ENCODE measurements at regions not wholly inside any gene's neighbourhood (a gene's known extent, or its start where the extent isn't known, plus 50 kb on each side); places are given as distances from the start of the nearest gene placed in this dataset.

- TF ChIP-seq CTCF (IDR thresholded peaks at IDR 0.05; ENCODE audit: extremely low read depth in 1 of 2, insufficient read depth in 1 of 2, low read depth in 1 of 2, low read length in 2 of 2) (no peak), EZH2 (IDR thresholded peaks at IDR 0.05; ENCODE audit: borderline replicate concordance, low read depth, low read length, severe bottlenecking) (no peak), GATA2 (IDR thresholded peaks at IDR 0.05; ENCODE audit: insufficient read depth, insufficient read length, low read depth, low read length) (no peak), POLR2AphosphoS5 (IDR thresholded peaks at IDR 0.05; ENCODE audit: insufficient read depth, low read depth, low read length) (no peak), JUN (IDR thresholded peaks at IDR 0.05; ENCODE audit: borderline replicate concordance, insufficient read depth, insufficient read length, low read depth) (no peak), MAX (IDR thresholded peaks at IDR 0.05; ENCODE audit: insufficient read depth, insufficient read length) (no peak)
These were observed 57.9 kb upstream of the MAF start for GRCh38 chr16:79658301-79659033.

Data from endothelial cell of umbilical vein (primary cell).